ENCODE measurements at regions not wholly inside any gene's neighbourhood (a gene's known extent, or its start where the extent isn't known, plus 50 kb on each side); places are given as distances from the start of the nearest gene placed in this dataset.

DNA sequence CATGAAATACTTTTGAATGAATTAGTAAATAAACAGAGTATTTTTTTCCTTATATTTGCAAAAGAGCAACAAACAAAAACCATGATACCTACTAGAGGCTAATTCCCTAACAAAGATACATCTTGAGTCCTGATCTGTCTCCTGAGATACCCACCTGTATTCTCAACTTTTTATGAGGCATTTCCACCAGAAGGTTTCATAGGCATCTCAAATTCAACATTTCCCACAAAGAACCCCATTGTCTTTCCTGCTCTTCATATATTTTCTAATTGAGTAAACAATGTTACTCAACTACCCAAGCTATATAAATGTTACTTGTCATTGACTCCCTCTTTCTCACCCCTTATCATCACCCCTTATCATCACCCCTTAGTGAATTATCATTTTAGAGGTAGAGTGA is 119.4 kb upstream of the RAI14 start:
- TF ChIP-seq, protein P1, sequence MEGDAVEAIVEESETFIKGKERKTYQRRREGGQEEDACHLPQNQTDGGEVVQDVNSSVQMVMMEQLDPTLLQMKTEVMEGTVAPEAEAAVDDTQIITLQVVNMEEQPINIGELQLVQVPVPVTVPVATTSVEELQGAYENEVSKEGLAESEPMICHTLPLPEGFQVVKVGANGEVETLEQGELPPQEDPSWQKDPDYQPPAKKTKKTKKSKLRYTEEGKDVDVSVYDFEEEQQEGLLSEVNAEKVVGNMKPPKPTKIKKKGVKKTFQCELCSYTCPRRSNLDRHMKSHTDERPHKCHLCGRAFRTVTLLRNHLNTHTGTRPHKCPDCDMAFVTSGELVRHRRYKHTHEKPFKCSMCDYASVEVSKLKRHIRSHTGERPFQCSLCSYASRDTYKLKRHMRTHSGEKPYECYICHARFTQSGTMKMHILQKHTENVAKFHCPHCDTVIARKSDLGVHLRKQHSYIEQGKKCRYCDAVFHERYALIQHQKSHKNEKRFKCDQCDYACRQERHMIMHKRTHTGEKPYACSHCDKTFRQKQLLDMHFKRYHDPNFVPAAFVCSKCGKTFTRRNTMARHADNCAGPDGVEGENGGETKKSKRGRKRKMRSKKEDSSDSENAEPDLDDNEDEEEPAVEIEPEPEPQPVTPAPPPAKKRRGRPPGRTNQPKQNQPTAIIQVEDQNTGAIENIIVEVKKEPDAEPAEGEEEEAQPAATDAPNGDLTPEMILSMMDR (IDR thresholded peaks at IDR 0.05; ENCODE audit: low read depth, low read length) = no peak
- TF ChIP-seq, protein P2, sequence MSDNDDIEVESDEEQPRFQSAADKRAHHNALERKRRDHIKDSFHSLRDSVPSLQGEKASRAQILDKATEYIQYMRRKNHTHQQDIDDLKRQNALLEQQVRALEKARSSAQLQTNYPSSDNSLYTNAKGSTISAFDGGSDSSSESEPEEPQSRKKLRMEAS (IDR thresholded peaks at IDR 0.05; ENCODE audit: low read depth, low read length) = no peak
